ENCODE measurements at regions not wholly inside any gene's neighbourhood (a gene's known extent, or its start where the extent isn't known, plus 50 kb on each side); places are given as distances from the start of the nearest gene placed in this dataset.
A peak's percentile ranks its signal among the peaks of the same experiment; 100 is the strongest.

- H3K36me3 Mint-ChIP-seq (ENCODE audit: low read depth), result no peaks in the 10 kb centered on the region
- H3K27me3 Mint-ChIP-seq (ENCODE audit: low read depth), result peaks cover 39% of the 10 kb centered on the region
- H3K4me3 Mint-ChIP-seq, result no peak overlapping the region
- H3K9me3 Mint-ChIP-seq, result no peaks in the 10 kb centered on the region
- no peaks in the 10 kb centered on the region for H3K4me1 Mint-ChIP-seq
- no peak overlapping the region for H3K27ac Mint-ChIP-seq (ENCODE audit: unreplicated experiment)
- DNase-seq (ENCODE audit: low read depth, low spot score), result no peak
- no peak for TF ChIP-seq CTCF (conservative IDR thresholded peaks at IDR 0.05)
These were observed 363.4 kb downstream of the DAD1 start for GRCh38 chr14:22225516-22226140.

GRCh38 chr14:22221508-22221907 lies 367.5 kb downstream of the DAD1 start:
- Mint-ChIP-seq H3K36me3 (ENCODE audit: low read depth) (no peaks in the 10 kb centered on the region), H3K9me3 (no peaks in the 10 kb centered on the region), H3K27ac (ENCODE audit: unreplicated experiment) (no peak overlapping the region), H3K4me3 (no peak overlapping the region), H3K4me1 (no peaks in the 10 kb centered on the region), H3K27me3 (ENCODE audit: low read depth) (peaks cover 34% of the 10 kb centered on the region)
- no peak for DNase-seq (ENCODE audit: low read depth, low spot score)
- TF ChIP-seq CTCF (conservative IDR thresholded peaks at IDR 0.05), result peak; percentile 49

- no peak for TF ChIP-seq CTCF (conservative IDR thresholded peaks at IDR 0.05)
- Mint-ChIP-seq H3K36me3 (ENCODE audit: low read depth) (no peaks in the 10 kb centered on the region), H3K9me3 (no peaks in the 10 kb centered on the region), H3K4me1 (no peaks in the 10 kb centered on the region), H3K27ac (ENCODE audit: unreplicated experiment) (no peak overlapping the region), H3K4me3 (no peak overlapping the region), H3K27me3 (ENCODE audit: low read depth) (peaks cover 34% of the 10 kb centered on the region)
- no peak for DNase-seq (ENCODE audit: low read depth, low spot score)
These were observed 368.6 kb downstream of the DAD1 start for GRCh38 chr14:22220427-22220826.

GRCh38 chr14:22218728-22219127 lies 370.3 kb downstream of the DAD1 start:
- no peak for DNase-seq (ENCODE audit: low read depth, low spot score)
- TF ChIP-seq CTCF (conservative IDR thresholded peaks at IDR 0.05), result no peak
- Mint-ChIP-seq H3K36me3 (ENCODE audit: low read depth) (no peaks in the 10 kb centered on the region), H3K27me3 (ENCODE audit: low read depth) (peaks cover 31% of the 10 kb centered on the region), H3K4me3 (no peak overlapping the region), H3K27ac (ENCODE audit: unreplicated experiment) (no peak overlapping the region), H3K4me1 (no peaks in the 10 kb centered on the region), H3K9me3 (no peaks in the 10 kb centered on the region)

- H3K27ac Mint-ChIP-seq (ENCODE audit: unreplicated experiment), result no peak overlapping the region
These were observed 375.9 kb downstream of the DAD1 start for GRCh38 chr14:22213120-22213519.

More at GRCh38 chr14:22213120-22213519, 375.9 kb downstream of the DAD1 start:
- peaks cover 10% of the 10 kb centered on the region for H3K4me1 Mint-ChIP-seq
- no peaks in the 10 kb centered on the region for H3K36me3 Mint-ChIP-seq (ENCODE audit: low read depth)
- TF ChIP-seq CTCF (conservative IDR thresholded peaks at IDR 0.05), result no peak
- no peak for DNase-seq (ENCODE audit: low read depth, low spot score)
- no peak overlapping the region for H3K4me3 Mint-ChIP-seq
- H3K9me3 Mint-ChIP-seq, result no peaks in the 10 kb centered on the region
- H3K27me3 Mint-ChIP-seq (ENCODE audit: low read depth), result no peaks in the 10 kb centered on the region

All from neural crest cell (in vitro differentiated cells).